Calu3 (cell line): ENCODE measurements at regions not wholly inside any gene's neighbourhood (a gene's known extent, or its start where the extent isn't known, plus 50 kb on each side); places are given as distances from the start of the nearest gene placed in this dataset.

Source experiments
- BruUV-seq: library from RNA; stranded (reverse); fragments of 400-500 nt; replicated peaks from 2 replicates; lab custom pipeline; 2021; lab: Mats Ljungman, UMichigan
- CTCF ChIA-PET: fragments of 300-600 bp; sonication (Branson Sonifier 250); formaldehyde crosslinking; loops from one replicate; lab custom pipeline; 2022; ENCODE audit warnings: antibody characterized with exemption; lab: Charles Lee
- DNase-seq: peaks from one replicate; pipeline ENCODE4 v3.0.0; 2022
- H3K27ac Mint-ChIP-seq: one replicate; pipeline ENCODE4 v1.8.0; 2022; ENCODE audit warnings: mixed read lengths; ENCODE audit not compliant: unreplicated experiment
- H3K27me3 Mint-ChIP-seq: one replicate; pipeline ENCODE4 v1.8.0; 2022; ENCODE audit warnings: mixed read lengths; ENCODE audit not compliant: unreplicated experiment
- H3K36me3 Mint-ChIP-seq: one replicate; pipeline ENCODE4 v1.8.0; 2022; ENCODE audit warnings: mild to moderate bottlenecking, moderate library complexity, mixed read lengths; ENCODE audit not compliant: insufficient read depth, unreplicated experiment
- H3K4me1 Mint-ChIP-seq: one replicate; pipeline ENCODE4 v1.8.0; 2022; ENCODE audit warnings: mild to moderate bottlenecking, low read depth, mixed read lengths; ENCODE audit not compliant: unreplicated experiment
- H3K4me3 Mint-ChIP-seq: one replicate; pipeline ENCODE4 v1.8.0; 2022; ENCODE audit warnings: mild to moderate bottlenecking, low read depth, moderate library complexity, mixed read lengths; ENCODE audit not compliant: unreplicated experiment
- H3K9me3 Mint-ChIP-seq: one replicate; pipeline ENCODE4 v1.8.0; 2022; ENCODE audit warnings: low read depth, mixed read lengths; ENCODE audit not compliant: unreplicated experiment
- intact Hi-C: fragments of 100-400 bp; cut with micrococcal nuclease; formaldehyde crosslinking; loops from one replicate; pipeline ENCODE4 v1.10.0; 2022; ENCODE audit not compliant: unreplicated experiment
- TF ChIP-seq, protein P1 (sequence below): fragments of 200-600 bp; IDR thresholded peaks from one replicate; pipeline ENCODE4 v1.8.0; 2022; ENCODE audit warnings: antibody characterized with exemption; ENCODE audit not compliant: unreplicated experiment

DNA sequence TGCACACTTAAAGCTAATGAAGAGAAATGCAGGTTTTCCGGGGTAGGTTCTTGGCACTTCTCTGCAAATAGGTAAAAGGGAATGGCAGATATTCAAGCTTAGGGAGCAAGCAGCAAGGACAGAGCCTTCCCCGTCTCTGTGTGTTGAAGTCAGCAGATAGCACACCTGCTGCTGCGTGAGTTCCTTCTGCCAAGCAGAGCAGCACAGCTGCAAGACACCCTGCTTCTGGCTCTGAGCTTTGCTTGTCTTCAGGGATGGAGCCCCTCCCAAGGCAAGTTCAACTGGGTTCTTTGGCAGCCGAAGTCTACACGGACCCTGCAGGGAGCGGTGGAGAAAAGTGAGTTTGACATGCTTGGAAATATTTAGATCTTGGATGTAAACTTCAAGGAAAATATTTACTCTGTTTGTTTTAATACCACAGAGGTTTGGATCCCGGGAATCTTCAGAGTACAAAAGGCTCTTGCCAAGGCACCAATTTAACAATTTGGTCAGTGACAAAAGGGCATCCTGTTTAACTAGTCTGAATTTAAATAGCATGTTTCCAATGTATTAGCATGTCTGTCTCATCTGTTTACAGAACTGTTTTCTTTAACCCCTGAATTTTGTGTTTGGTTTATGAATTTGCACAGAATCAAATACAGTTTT is 113.4 kb upstream of the KCNJ16 start:
- intact Hi-C loops, result no loop called here
- Mint-ChIP-seq H3K27ac (no peak overlapping the region), H3K4me3 (no peak overlapping the region), H3K36me3 (no peaks in the 10 kb centered on the region), H3K27me3 (no peaks in the 10 kb centered on the region), H3K9me3 (peaks cover 28% of the 10 kb centered on the region), H3K4me1 (no peaks in the 10 kb centered on the region)
- BruUV-seq, result no TSS peak
- CTCF ChIA-PET, result no interaction called here
- TF ChIP-seq, protein P1, sequence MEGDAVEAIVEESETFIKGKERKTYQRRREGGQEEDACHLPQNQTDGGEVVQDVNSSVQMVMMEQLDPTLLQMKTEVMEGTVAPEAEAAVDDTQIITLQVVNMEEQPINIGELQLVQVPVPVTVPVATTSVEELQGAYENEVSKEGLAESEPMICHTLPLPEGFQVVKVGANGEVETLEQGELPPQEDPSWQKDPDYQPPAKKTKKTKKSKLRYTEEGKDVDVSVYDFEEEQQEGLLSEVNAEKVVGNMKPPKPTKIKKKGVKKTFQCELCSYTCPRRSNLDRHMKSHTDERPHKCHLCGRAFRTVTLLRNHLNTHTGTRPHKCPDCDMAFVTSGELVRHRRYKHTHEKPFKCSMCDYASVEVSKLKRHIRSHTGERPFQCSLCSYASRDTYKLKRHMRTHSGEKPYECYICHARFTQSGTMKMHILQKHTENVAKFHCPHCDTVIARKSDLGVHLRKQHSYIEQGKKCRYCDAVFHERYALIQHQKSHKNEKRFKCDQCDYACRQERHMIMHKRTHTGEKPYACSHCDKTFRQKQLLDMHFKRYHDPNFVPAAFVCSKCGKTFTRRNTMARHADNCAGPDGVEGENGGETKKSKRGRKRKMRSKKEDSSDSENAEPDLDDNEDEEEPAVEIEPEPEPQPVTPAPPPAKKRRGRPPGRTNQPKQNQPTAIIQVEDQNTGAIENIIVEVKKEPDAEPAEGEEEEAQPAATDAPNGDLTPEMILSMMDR, result no peak
- DNase-seq, result no peak

DNA sequence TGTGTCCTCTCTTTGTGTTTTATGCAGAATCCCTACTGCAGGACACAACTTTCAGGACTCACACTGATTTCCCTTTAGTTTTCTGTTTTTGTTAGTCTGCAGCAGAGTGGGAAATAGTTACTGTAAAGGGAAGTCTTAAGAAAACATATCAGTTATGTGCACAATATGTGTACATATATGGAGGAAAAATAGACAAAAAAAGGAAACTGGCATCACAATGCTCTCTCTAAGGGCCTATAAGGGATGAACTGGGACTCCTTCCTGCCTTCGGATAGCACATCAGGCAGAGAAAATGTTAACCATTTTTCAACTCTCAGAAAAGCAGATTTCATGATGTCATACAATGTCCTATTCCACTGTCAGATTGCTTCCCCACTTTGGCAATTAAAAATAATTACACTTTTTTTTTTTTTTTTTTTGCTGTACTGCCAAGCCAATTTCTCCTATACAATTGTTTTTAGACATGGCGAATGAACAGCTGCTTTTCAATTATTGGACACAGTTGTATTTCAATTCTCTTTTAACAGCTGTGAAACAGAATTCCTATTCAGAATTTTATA is 112.5 kb upstream of the KCNJ16 start:
- Mint-ChIP-seq H3K4me1 (no peaks in the 10 kb centered on the region), H3K9me3 (peaks cover 25% of the 10 kb centered on the region), H3K27ac (no peak overlapping the region), H3K27me3 (no peaks in the 10 kb centered on the region), H3K36me3 (no peaks in the 10 kb centered on the region), H3K4me3 (no peak overlapping the region)
- intact Hi-C loops, result no loop called here
- TF ChIP-seq, protein P1, result no peak
- CTCF ChIA-PET, result no interaction called here
- BruUV-seq, result no TSS peak
- no peak for DNase-seq

DNA sequence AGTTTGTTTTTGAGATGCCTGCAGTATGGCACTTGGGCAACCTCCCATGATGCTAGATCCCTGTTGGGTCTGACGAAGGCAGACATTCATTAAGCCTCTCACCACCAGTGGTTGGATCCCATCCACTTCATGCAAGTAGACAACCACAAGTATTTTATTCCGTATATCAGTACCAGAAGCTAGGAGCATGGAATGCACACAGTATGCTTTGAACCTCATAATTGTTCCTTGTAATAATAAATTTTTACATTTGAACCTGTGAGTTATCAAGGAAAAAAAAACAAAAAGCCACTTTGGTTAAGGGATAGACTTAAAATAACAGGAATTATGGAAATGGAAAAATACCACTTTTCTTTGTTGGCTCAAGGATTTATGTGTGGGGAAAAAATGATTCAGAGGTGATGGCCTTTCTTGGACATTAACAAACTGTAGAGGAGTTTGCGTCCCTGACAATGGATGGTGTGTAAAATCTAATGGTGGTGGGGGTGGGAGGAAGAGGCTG is 107.1 kb upstream of the KCNJ16 start:
- Mint-ChIP-seq H3K9me3 (peaks cover 12% of the 10 kb centered on the region), H3K4me1 (no peaks in the 10 kb centered on the region), H3K36me3 (no peaks in the 10 kb centered on the region), H3K4me3 (no peak overlapping the region), H3K27ac (no peak overlapping the region), H3K27me3 (no peaks in the 10 kb centered on the region)
- TF ChIP-seq, protein P1, result no peak
- CTCF ChIA-PET, result no interaction called here
- DNase-seq, result no peak
- intact Hi-C loops, result no loop called here
- BruUV-seq, result no TSS peak

DNA sequence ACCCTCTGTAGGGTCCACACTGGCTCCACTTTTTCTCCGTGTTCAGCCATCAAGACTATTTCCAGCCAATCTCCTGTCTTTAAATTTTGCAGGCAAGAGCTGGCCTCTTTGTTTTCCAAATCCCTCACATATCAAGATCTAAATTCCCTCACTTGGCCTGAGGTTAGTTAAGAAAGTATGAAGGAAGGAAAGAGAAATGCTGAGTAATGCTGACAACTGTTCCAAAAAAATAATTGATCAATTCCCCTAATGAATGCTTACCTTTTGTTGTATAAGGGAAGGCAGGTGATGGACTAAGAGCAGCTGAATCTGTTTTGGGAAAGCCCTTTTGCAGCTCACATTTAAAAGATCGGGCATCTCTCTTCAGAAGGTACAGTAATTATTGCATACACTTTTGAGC is 105.1 kb upstream of the KCNJ16 start:
- Mint-ChIP-seq H3K9me3 (peaks cover 10% of the 10 kb centered on the region), H3K4me3 (no peak overlapping the region), H3K27ac (no peak overlapping the region), H3K4me1 (no peaks in the 10 kb centered on the region), H3K36me3 (no peaks in the 10 kb centered on the region), H3K27me3 (no peaks in the 10 kb centered on the region)
- intact Hi-C loops, result no loop called here
- CTCF ChIA-PET, result no interaction called here
- BruUV-seq, result no TSS peak
- TF ChIP-seq, protein P1, result no peak
- DNase-seq, result no peak
